ENCODE measurements at regions not wholly inside any gene's neighbourhood (a gene's known extent, or its start where the extent isn't known, plus 50 kb on each side); places are given as distances from the start of the nearest gene placed in this dataset.
"Not testable (repeated sequence)": the region's sequence is repeated elsewhere in the genome, so short reads cannot be mapped to it uniquely, and the experiment has no call there.

GRCh38 chr6:163733061-163733460, 318.5 kb downstream of the QKI start:
- DNase-seq (ENCODE audit: low read depth) = no peak

- no peak for DNase-seq (ENCODE audit: low read depth)
Measured at GRCh38 chr6:163732479-163732878, 318.0 kb downstream of the QKI start.

GRCh38 chr6:163732014-163732351, 317.5 kb downstream of the QKI start:
- DNase-seq (ENCODE audit: low read depth) = not testable (repeated sequence)

GRCh38 chr6:163731215-163732013, 316.9 kb downstream of the QKI start:
- DNase-seq (ENCODE audit: low read depth) = no peak

GRCh38 chr6:163730246-163731210, 316.0 kb downstream of the QKI start:
- no peak for DNase-seq (ENCODE audit: low read depth)

- DNase-seq (ENCODE audit: low read depth) = no peak
Measured at GRCh38 chr6:163729127-163729872, 314.8 kb downstream of the QKI start.

- DNase-seq (ENCODE audit: low read depth) = no peak
Measured at GRCh38 chr6:163728442-163729126, 314.1 kb downstream of the QKI start.

- no peak for DNase-seq (ENCODE audit: low read depth)
Measured at GRCh38 chr6:163726037-163726695, 311.6 kb downstream of the QKI start.

GRCh38 chr6:163725008-163725941, 310.8 kb downstream of the QKI start:
- no peak for DNase-seq (ENCODE audit: low read depth)

GRCh38 chr6:163724196-163724595, 309.7 kb downstream of the QKI start:
- no peak for DNase-seq (ENCODE audit: low read depth)

GRCh38 chr6:163723759-163724158, 309.2 kb downstream of the QKI start:
- no peak for DNase-seq (ENCODE audit: low read depth)

- DNase-seq (ENCODE audit: low read depth) = no peak
Measured at GRCh38 chr6:163721922-163722692, 307.6 kb downstream of the QKI start.

- DNase-seq (ENCODE audit: low read depth) = no peak
Measured at GRCh38 chr6:163721435-163721834, 306.9 kb downstream of the QKI start.

GRCh38 chr6:163720460-163721235, 306.1 kb downstream of the QKI start:
- DNase-seq (ENCODE audit: low read depth) = no peak

GRCh38 chr6:163720005-163720404, 305.5 kb downstream of the QKI start:
- DNase-seq (ENCODE audit: low read depth) = no peak

- no peak for DNase-seq (ENCODE audit: low read depth)
Measured at GRCh38 chr6:163719028-163719742, 304.7 kb downstream of the QKI start.

- DNase-seq (ENCODE audit: low read depth) = no peak
Measured at GRCh38 chr6:163718537-163718936, 304.0 kb downstream of the QKI start.

Measured in activated T-helper 1 cell treated with Interleukin-2 at 50 U/mL for 16 hours (primary cell).